ENCODE measurements at regions not wholly inside any gene's neighbourhood (a gene's known extent, or its start where the extent isn't known, plus 50 kb on each side); places are given as distances from the start of the nearest gene placed in this dataset.
A peak's percentile ranks its signal among the peaks of the same experiment; 100 is the strongest.
"Not testable (repeated sequence)": the region's sequence is repeated elsewhere in the genome, so short reads cannot be mapped to it uniquely, and the experiment has no call there.

GRCh38 chr4:82301390-82301789 is 72.4 kb downstream of the HNRNPD start:
- not testable (repeated sequence) for DNase-seq

GRCh38 chr4:82293304-82293703 is 80.5 kb downstream of the HNRNPD start:
- no peak for DNase-seq

GRCh38 chr4:82287720-82288119 is 86.1 kb downstream of the HNRNPD start:
- DNase-seq = no peak

- peak; percentile 99 for DNase-seq
These were observed 88.7 kb downstream of the HNRNPD start for GRCh38 chr4:82284858-82285805.

GRCh38 chr4:82284475-82284857 is 89.3 kb downstream of the HNRNPD start:
- no peak for DNase-seq

GRCh38 chr4:82282875-82283274 is 90.9 kb downstream of the HNRNPD start:
- DNase-seq = no peak

- not testable (repeated sequence) for DNase-seq
These were observed 94.2 kb downstream of the HNRNPD start for GRCh38 chr4:82279550-82279949.

- no peak for DNase-seq
These were observed 97.5 kb downstream of the HNRNPD start for GRCh38 chr4:82276332-82276640.

GRCh38 chr4:82275431-82276331 is 98.1 kb downstream of the HNRNPD start:
- DNase-seq = no peak

GRCh38 chr4:82274700-82275099 is 99.1 kb downstream of the HNRNPD start:
- not testable (repeated sequence) for DNase-seq

GRCh38 chr4:82272523-82272922 is 101.3 kb downstream of the HNRNPD start:
- DNase-seq = not testable (repeated sequence)

GRCh38 chr4:82271915-82272480 is 101.8 kb downstream of the HNRNPD start:
- not testable (repeated sequence) for DNase-seq

- no peak for DNase-seq
These were observed 105.0 kb downstream of the HNRNPD start for GRCh38 chr4:82268826-82269193.

GRCh38 chr4:82268050-82268825 is 105.6 kb downstream of the HNRNPD start:
- DNase-seq = peak; percentile 74

- DNase-seq = no peak
These were observed 106.3 kb downstream of the HNRNPD start for GRCh38 chr4:82267506-82267905.

GRCh38 chr4:82266345-82266744 is 107.4 kb downstream of the HNRNPD start:
- DNase-seq = no peak

GRCh38 chr4:82261084-82261483 is 112.7 kb downstream of the HNRNPD start:
- no peak for DNase-seq

GRCh38 chr4:82260632-82261031 is 113.2 kb downstream of the HNRNPD start:
- DNase-seq = no peak

- DNase-seq = no peak
These were observed 117.1 kb downstream of the HNRNPD start for GRCh38 chr4:82256718-82257117.

- no peak for DNase-seq
These were observed 118.1 kb downstream of the HNRNPD start for GRCh38 chr4:82255657-82256056.

GRCh38 chr4:82248903-82249632 is 124.7 kb downstream of the HNRNPD start:
- DNase-seq = no peak

- no peak for DNase-seq
These were observed 126.2 kb downstream of the HNRNPD start for GRCh38 chr4:82247629-82248028.

Data from midbrain (tissue), 1 donor.